ENCODE measurements at regions not wholly inside any gene's neighbourhood (a gene's known extent, or its start where the extent isn't known, plus 50 kb on each side); places are given as distances from the start of the nearest gene placed in this dataset.

DNA sequence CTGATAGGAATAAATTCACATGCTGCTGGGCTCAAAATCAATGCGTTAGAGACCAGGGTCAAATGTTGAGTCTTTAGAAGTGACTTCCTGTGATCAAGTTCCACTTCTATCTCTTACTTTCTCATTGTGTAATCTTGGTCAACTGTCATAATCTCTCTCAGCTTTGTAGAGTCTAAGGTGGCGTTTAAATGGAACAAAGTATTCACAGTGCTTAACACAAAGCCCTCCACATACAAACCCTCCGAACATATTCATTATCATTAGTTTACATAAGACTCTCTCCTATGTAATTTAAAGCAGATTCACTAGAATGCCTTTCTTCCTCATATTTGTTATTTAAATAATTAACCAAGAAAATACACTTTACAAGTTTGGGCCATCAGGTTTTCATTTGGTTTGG lies 1044.1 kb downstream of the EFNB2 start:
- no peaks in the 10 kb centered on the region for H3K27me3 ChIP-seq
- no peaks in the 10 kb centered on the region for H3K4me1 ChIP-seq
- H3K27ac ChIP-seq = no peak overlapping the region
- TF ChIP-seq, protein P1, sequence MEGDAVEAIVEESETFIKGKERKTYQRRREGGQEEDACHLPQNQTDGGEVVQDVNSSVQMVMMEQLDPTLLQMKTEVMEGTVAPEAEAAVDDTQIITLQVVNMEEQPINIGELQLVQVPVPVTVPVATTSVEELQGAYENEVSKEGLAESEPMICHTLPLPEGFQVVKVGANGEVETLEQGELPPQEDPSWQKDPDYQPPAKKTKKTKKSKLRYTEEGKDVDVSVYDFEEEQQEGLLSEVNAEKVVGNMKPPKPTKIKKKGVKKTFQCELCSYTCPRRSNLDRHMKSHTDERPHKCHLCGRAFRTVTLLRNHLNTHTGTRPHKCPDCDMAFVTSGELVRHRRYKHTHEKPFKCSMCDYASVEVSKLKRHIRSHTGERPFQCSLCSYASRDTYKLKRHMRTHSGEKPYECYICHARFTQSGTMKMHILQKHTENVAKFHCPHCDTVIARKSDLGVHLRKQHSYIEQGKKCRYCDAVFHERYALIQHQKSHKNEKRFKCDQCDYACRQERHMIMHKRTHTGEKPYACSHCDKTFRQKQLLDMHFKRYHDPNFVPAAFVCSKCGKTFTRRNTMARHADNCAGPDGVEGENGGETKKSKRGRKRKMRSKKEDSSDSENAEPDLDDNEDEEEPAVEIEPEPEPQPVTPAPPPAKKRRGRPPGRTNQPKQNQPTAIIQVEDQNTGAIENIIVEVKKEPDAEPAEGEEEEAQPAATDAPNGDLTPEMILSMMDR (IDR thresholded peaks at IDR 0.05) = no peak
- no peaks in the 10 kb centered on the region for H3K36me3 ChIP-seq
- H3K9me3 ChIP-seq = no peaks in the 10 kb centered on the region
- no peak for DNase-seq
- intact Hi-C loops (cut with DNase I; ENCODE audit: low total_unique reads) = no loop called here
- no peak overlapping the region for H3K4me3 ChIP-seq

DNA sequence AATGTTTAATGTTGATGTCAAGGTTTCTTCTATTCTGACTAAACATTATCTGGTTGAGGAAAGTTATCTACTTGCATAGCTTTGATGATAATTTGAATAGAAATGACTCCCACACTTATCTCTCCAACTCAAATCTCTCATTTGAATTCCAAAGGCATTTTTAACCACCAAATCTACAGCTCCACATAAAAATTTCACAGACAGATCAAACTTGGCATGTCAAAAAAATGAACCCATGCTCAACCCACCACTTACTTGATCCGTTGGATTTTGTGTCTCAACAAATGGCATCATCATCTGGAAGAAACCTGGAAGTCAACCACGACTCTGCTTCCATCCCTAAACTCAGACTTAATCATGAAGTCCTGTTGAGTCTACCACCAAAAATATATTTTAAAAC lies 1050.4 kb downstream of the EFNB2 start:
- no peak for DNase-seq
- H3K36me3 ChIP-seq = no peaks in the 10 kb centered on the region
- no peak overlapping the region for H3K4me3 ChIP-seq
- TF ChIP-seq, protein P1 (IDR thresholded peaks at IDR 0.05) = no peak
- H3K27ac ChIP-seq = no peak overlapping the region
- no peaks in the 10 kb centered on the region for H3K4me1 ChIP-seq
- H3K27me3 ChIP-seq = no peaks in the 10 kb centered on the region
- intact Hi-C loops (cut with DNase I; ENCODE audit: low total_unique reads) = no loop called here
- H3K9me3 ChIP-seq = no peaks in the 10 kb centered on the region

DNA sequence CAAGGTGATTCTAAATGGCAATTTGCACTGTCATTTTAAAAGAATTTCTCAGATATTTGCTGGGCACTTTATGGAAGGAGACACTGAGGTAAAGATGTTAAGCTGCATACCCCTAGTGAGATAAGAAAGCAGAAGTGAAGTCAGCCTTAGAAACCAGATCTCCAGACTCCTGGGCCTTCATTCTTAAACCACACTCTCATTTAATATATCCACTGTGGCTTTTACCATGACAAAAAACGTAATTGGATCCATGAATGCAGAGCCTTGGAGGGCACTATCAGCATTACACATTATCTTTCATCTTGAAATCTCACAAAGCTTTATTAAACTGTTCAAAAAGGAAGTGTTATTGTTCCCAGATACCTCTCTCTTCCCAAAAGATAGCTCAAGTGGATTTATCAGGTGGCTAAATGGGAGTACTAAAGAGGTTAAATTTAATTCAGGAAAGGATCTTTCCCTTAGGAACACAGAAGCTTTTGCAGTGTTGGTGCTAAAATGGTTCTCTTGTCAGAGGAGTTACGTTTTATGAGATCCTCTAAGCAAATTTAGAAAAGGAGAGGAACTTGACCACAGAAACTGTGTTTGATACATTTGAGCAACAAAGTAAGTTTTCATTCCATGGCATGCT lies 1060.4 kb downstream of the EFNB2 start:
- no peak overlapping the region for H3K4me3 ChIP-seq
- no peak for DNase-seq
- H3K36me3 ChIP-seq = no peaks in the 10 kb centered on the region
- no peaks in the 10 kb centered on the region for H3K9me3 ChIP-seq
- no peaks in the 10 kb centered on the region for H3K27me3 ChIP-seq
- intact Hi-C loops (cut with DNase I; ENCODE audit: low total_unique reads) = no loop called here
- H3K27ac ChIP-seq = no peak overlapping the region
- TF ChIP-seq, protein P1 (IDR thresholded peaks at IDR 0.05) = no peak
- no peaks in the 10 kb centered on the region for H3K4me1 ChIP-seq

DNA sequence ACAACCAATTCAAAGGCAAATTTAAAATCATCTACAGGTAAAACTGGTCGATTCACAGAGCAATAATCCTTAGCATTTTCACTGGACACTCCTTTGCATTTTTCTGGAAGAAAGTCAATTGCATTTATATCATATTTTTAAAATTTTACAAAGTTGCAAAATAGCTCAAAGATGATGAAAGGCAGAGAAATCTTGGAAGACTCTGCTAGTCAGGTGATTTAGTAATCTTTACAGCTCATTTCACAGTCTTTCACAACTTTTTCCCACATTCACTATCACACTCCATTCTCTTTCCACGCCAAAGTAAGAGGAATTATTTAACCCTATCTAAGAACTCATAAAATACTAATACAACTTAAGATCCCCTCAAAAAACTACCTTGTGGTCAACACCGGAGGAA lies 1063.8 kb downstream of the EFNB2 start:
- no peak for DNase-seq
- H3K27me3 ChIP-seq = no peaks in the 10 kb centered on the region
- H3K36me3 ChIP-seq = no peaks in the 10 kb centered on the region
- H3K4me1 ChIP-seq = no peaks in the 10 kb centered on the region
- intact Hi-C loops (cut with DNase I; ENCODE audit: low total_unique reads) = no loop called here
- H3K9me3 ChIP-seq = no peaks in the 10 kb centered on the region
- TF ChIP-seq, protein P1 (IDR thresholded peaks at IDR 0.05) = no peak
- no peak overlapping the region for H3K27ac ChIP-seq
- no peak overlapping the region for H3K4me3 ChIP-seq

DNA sequence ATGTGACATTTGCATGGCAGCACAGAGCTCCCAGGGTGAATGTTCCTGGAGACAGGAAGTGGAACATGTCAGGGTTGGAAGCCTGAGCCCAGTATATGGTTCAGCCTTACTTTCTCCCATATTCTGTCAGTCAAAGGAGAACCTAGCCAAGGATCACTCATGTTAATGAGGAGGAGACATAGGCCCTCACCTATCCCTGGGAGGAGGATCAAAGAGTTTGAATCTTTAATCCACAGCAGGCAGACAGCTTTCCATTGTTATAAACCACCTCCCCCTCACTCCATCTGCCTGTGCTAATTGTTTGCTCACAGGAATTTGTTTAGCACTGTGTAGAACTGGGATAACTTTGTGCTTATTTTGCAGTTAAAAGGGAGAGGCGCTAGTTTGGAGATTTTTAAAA lies 1069.1 kb downstream of the EFNB2 start:
- no peaks in the 10 kb centered on the region for H3K36me3 ChIP-seq
- TF ChIP-seq, protein P1 (IDR thresholded peaks at IDR 0.05) = no peak
- H3K27me3 ChIP-seq = no peaks in the 10 kb centered on the region
- H3K27ac ChIP-seq = no peak overlapping the region
- intact Hi-C loops (cut with DNase I; ENCODE audit: low total_unique reads) = no loop called here
- no peaks in the 10 kb centered on the region for H3K9me3 ChIP-seq
- no peak for DNase-seq
- no peak overlapping the region for H3K4me3 ChIP-seq
- peaks cover 0 to 10% (median 2%) of the 10 kb centered on the region in 4 donors for H3K4me1 ChIP-seq

DNA sequence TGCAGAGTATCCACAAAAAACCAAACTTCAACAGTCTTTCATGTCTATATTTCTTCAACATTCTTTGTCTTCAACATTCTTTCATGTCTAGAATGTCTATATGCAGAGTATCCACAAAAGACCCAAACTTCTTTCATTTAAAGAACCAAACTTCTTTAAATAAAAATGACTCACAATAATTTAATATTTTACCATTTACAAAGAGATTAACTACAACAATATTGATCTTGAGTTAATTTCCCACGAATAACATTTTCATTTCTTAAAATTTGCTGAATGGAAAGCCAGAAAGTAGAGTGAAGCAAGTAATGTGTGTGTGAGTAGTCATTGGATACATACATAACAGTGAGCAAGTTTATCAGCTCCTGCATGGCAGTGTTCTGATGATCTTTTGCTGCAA lies 1069.7 kb downstream of the EFNB2 start, which contains the start of gene DAOA:
TSS of gene DAOA (plus strand) at position 301 of the 400 bp plus-strand sequence.
- Histone ChIP-seq H3K36me3 (no peaks in the 10 kb centered on the region), H3K27me3 (no peaks in the 10 kb centered on the region), H3K4me1 (peaks cover 0 to 10% (median 2%) of the 10 kb centered on the region in 4 donors), H3K4me3 (no peak within 1 kb of the TSS), H3K9me3 (no peaks in the 10 kb centered on the region), H3K27ac (no peak within 1 kb of the TSS)
- TF ChIP-seq, protein P1 (IDR thresholded peaks at IDR 0.05) = no peak
- intact Hi-C loops (cut with DNase I; ENCODE audit: low total_unique reads) = no loop called here
- DNase-seq = no peak
